Activated T-cell treated with anti-CD3 and anti-CD28 coated beads, Interleukin-2, amount 50 U/mL, for 4 hours (primary cell): ENCODE measurements at regions not wholly inside any gene's neighbourhood (a gene's known extent, or its start where the extent isn't known, plus 50 kb on each side); places are given as distances from the start of the nearest gene placed in this dataset.
"Not testable (repeated sequence)": the region's sequence is repeated elsewhere in the genome, so short reads cannot be mapped to it uniquely, and the experiment has no call there.

ENCODE experiments used
- ATAC-seq, 2 donors: fragments of 200-7000 bp; cut with Tn5 transposase; one replicate each; pipeline ENCODE4 v1.10.0; 2021
- DNase-seq: peaks from one replicate; pipeline ENCODE4 v3.0.0-alpha.2; 2020
- H3K27me3 Mint-ChIP-seq: one replicate; pipeline ENCODE4 v1.8.0; 2021; ENCODE audit warnings: low read depth, mixed read lengths
- H3K36me3 Mint-ChIP-seq: one replicate; pipeline ENCODE4 v1.8.0; 2022; ENCODE audit warnings: mixed read lengths; ENCODE audit not compliant: insufficient read depth
- H3K4me1 Mint-ChIP-seq: one replicate; pipeline ENCODE4 v1.8.0; 2021; ENCODE audit warnings: low read depth, mixed read lengths
- H3K4me3 Mint-ChIP-seq: one replicate; pipeline ENCODE4 v1.8.0; 2021; ENCODE audit warnings: mild to moderate bottlenecking, moderate library complexity, mixed read lengths
- H3K9me3 Mint-ChIP-seq: one replicate; pipeline ENCODE4 v1.8.0; 2021; ENCODE audit warnings: mixed read lengths

DNA sequence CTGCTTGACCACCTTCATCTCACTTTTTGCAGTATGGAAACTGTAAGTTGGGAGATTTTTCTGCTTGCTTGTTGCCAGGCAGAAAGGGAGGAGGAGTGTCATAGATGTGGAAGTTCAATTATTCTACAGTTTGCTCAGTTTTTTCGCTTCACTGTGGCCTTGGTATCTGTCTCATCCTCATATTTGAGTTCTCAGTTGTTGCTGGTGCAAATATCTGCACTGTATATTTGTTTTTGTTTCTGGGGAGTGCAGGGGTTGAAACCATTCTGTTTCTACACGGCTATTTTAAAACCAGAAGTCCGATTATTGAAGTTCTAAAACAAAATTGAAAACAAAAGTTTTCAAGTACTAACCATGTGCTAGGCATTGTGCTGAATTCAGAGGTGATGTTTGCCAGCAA is 153.4 kb downstream of the JRKL start:
- DNase-seq (no peak), ATAC-seq (no peak)
- Mint-ChIP-seq H3K9me3 (no peaks in the 10 kb centered on the region), H3K4me3 (no peak overlapping the region), H3K36me3 (no peaks in the 10 kb centered on the region), H3K27me3 (peaks cover 3% of the 10 kb centered on the region), H3K4me1 (no peaks in the 10 kb centered on the region)

GRCh38 chr11:96545192-96545591 is 155.4 kb downstream of the JRKL start:
- H3K27me3 Mint-ChIP-seq, H3K36me3 Mint-ChIP-seq, H3K4me1 Mint-ChIP-seq, H3K9me3 Mint-ChIP-seq, H3K4me3 Mint-ChIP-seq, DNase-seq, ATAC-seq: not testable (repeated sequence)

DNA sequence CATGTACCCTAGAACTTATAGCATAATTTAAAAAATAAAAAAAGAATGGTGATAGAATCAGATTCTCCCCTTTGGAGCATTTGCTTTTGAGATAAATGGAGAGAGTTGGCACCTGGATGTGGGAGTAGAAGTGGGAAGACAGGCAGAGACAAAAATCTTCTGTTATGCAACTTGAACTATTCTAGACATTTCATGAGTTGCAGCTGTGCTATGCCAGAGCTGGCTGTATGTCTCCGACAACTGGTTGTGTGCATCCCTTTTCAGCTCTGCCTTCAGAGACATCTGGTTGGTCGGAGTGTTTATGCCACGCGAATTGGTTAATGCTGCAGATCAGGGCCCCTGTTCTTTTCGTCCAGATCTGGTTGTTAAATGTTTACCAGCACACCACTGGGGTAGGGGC is 161.3 kb downstream of the JRKL start:
- H3K27me3 Mint-ChIP-seq: no peaks in the 10 kb centered on the region
- ATAC-seq (no peak), DNase-seq (no peak)
- no peak overlapping the region for H3K4me3 Mint-ChIP-seq
- no peaks in the 10 kb centered on the region for H3K4me1 Mint-ChIP-seq
- H3K9me3 Mint-ChIP-seq: no peaks in the 10 kb centered on the region
- H3K36me3 Mint-ChIP-seq: no peaks in the 10 kb centered on the region

DNA sequence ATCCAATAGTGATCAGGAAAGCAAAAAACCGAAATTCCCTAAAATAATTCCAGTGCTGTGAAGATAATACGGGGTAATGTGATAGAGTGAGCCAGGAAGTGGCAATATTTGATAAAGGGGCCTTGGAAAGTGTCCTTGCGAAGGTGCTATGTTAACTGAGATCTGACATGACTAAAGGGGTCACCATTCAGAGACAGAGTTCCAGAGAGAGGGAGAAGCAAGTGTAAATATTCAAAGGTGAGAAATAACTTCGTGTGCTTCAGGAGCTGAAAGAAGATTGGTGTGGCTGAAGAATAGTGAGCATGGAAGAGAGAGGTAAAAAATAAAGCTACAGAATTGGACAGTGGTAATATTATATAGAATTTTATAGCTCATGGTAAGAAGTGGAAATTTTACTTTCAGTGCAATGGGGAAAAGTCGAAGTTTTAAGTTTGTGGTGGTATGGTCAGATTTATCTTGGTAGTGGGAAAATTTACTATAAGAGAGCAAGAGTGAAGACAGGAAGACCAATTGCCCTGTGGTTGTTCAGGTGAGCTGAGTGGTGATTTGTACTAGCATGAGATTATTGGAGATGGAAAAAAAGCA is 164.5 kb downstream of the JRKL start:
- H3K4me3 Mint-ChIP-seq: no peak overlapping the region
- no peaks in the 10 kb centered on the region for H3K9me3 Mint-ChIP-seq
- DNase-seq (no peak), ATAC-seq (no peak)
- H3K4me1 Mint-ChIP-seq: no peaks in the 10 kb centered on the region
- no peaks in the 10 kb centered on the region for H3K27me3 Mint-ChIP-seq
- H3K36me3 Mint-ChIP-seq: no peaks in the 10 kb centered on the region

GRCh38 chr11:96555826-96556225 is 166.0 kb downstream of the JRKL start:
- not testable (repeated sequence) for H3K27me3 Mint-ChIP-seq, DNase-seq, ATAC-seq, H3K36me3 Mint-ChIP-seq, H3K4me3 Mint-ChIP-seq, H3K4me1 Mint-ChIP-seq, H3K9me3 Mint-ChIP-seq

DNA sequence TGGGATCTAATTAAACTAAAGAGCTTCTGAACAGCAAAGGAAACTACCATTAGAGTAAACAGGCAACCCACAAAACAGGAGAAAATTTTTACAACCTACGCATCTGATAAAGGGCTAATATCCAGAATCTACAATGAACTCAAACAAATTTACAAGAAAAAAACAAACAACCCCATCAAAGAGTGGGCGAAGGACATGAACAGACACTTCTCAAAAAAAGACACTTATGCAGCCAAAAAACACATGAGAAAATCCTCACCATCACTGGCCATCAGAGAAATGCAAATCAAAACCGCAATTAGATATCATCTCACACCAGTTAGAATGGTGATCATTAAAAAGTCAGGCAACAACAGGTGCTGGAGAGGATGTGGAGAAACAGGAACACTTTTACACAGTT is 170.9 kb downstream of the JRKL start:
- not testable (repeated sequence) for H3K4me3 Mint-ChIP-seq, H3K4me1 Mint-ChIP-seq, H3K36me3 Mint-ChIP-seq, ATAC-seq, DNase-seq, H3K9me3 Mint-ChIP-seq, H3K27me3 Mint-ChIP-seq

DNA sequence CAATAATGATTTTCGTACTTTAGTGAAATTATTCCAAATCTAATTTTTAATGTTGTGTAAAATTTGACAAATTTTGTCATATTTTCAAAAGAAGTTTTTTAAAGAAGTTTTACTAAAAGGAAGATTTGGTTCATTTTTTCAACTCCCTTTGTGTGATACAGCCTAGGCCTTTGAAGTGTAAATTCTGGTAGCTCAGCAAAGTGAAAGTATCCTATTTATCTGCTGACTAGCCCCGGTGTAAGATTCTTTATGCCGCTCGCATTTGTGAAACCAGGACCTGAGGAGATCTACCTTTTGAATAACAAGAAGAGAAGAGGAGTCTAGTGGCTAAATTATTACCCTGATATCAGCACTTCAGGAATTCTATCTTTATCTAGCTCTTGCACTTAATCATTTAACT is 177.4 kb downstream of the JRKL start:
- Mint-ChIP-seq H3K9me3 (no peaks in the 10 kb centered on the region), H3K36me3 (no peaks in the 10 kb centered on the region), H3K4me1 (no peaks in the 10 kb centered on the region), H3K27me3 (no peaks in the 10 kb centered on the region), H3K4me3 (no peak overlapping the region)
- no peak for ATAC-seq
- no peak for DNase-seq

- Mint-ChIP-seq H3K9me3 (no peaks in the 10 kb centered on the region), H3K36me3 (no peaks in the 10 kb centered on the region), H3K4me1 (no peaks in the 10 kb centered on the region), H3K4me3 (no peak overlapping the region), H3K27me3 (no peaks in the 10 kb centered on the region)
- ATAC-seq: no peak
- no peak for DNase-seq
Observed at GRCh38 chr11:96567667-96568066, 177.9 kb downstream of the JRKL start.

DNA sequence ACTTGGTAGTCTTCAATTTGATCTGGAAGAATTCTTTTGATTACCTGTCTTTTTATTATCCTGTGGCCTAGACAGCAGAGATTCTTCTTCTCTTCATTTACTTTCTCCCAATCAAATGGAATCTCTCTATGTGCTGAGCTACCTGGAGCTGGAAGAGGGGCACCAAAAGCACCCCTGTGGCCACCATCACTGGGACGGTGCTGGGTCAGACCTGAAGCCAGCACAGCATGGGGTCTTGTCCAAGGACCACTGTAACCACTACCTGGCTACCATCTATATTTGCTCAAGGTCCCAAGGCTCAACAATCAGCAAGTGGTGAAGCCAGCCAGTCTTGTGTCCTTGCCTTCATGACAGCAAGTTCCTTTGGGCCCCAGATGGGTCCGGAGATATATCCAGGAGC is 186.6 kb downstream of the JRKL start:
- no peaks in the 10 kb centered on the region for H3K9me3 Mint-ChIP-seq
- ATAC-seq (no peak), DNase-seq (no peak)
- H3K36me3 Mint-ChIP-seq: no peaks in the 10 kb centered on the region
- no peak overlapping the region for H3K4me3 Mint-ChIP-seq
- H3K27me3 Mint-ChIP-seq: no peaks in the 10 kb centered on the region
- H3K4me1 Mint-ChIP-seq: no peaks in the 10 kb centered on the region

- Mint-ChIP-seq H3K27me3 (no peaks in the 10 kb centered on the region), H3K4me1 (no peaks in the 10 kb centered on the region), H3K4me3 (no peak overlapping the region), H3K36me3 (no peaks in the 10 kb centered on the region), H3K9me3 (no peaks in the 10 kb centered on the region)
- no peak for ATAC-seq
- no peak for DNase-seq
Observed at GRCh38 chr11:96578379-96578778, 188.6 kb downstream of the JRKL start.

- ATAC-seq: no peak
- no peak overlapping the region for H3K4me3 Mint-ChIP-seq
- H3K27me3 Mint-ChIP-seq: no peaks in the 10 kb centered on the region
- H3K4me1 Mint-ChIP-seq: no peaks in the 10 kb centered on the region
- no peaks in the 10 kb centered on the region for H3K9me3 Mint-ChIP-seq
- H3K36me3 Mint-ChIP-seq: no peaks in the 10 kb centered on the region
- no peak for DNase-seq
Observed at GRCh38 chr11:96579656-96580055, 189.8 kb downstream of the JRKL start.

DNA sequence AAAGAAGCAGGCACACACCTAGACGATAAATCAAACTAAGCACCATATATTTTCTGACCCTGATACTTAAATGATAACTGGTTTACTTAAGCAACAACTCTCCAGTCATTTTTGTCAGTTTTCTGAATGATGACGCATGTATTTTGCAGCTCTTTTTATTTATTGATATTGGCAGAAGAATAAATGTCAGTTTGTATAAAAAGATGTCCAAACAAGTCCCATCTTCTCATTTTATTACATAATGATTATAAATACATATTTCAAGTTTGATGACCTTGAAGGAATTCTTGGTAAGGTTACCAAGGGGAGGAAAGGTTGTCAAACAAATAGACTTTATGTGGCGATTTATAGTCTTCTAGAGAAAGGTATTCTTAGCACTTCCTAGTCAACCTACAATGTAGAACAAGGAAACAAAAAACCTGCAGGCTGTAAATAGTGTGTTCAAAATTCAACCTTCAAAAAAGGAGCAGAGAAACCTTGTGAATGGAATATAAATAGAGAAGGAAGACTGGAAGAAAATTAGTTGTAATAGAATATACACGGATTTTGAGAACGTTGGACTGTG is 190.7 kb downstream of the JRKL start:
- ATAC-seq (no peak), DNase-seq (no peak)
- no peak overlapping the region for H3K4me3 Mint-ChIP-seq
- no peaks in the 10 kb centered on the region for H3K27me3 Mint-ChIP-seq
- no peaks in the 10 kb centered on the region for H3K36me3 Mint-ChIP-seq
- no peaks in the 10 kb centered on the region for H3K4me1 Mint-ChIP-seq
- H3K9me3 Mint-ChIP-seq: no peaks in the 10 kb centered on the region

- not testable (repeated sequence) for H3K27me3 Mint-ChIP-seq, H3K4me1 Mint-ChIP-seq, DNase-seq, ATAC-seq, H3K4me3 Mint-ChIP-seq, H3K9me3 Mint-ChIP-seq, H3K36me3 Mint-ChIP-seq
Observed at GRCh38 chr11:96585944-96586880, 196.4 kb downstream of the JRKL start.

DNA sequence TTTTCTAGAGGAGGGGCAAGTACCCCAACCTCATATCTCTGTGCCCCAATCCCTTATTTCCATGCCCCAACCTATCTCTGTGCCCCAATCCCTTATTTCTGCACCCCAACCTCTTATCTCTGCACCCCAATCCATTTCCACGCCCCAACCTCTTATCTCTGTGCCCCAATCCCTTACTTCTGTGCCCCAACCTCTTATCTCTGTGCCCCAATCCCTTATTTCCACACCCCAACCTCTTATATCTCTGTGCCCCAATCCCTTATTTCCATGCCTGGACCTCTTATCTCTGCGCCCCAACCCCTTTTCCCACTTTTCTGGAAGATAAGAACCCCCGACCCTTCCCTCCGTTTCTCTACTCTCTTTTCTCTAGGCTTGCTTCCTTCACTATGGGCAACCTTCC is 199.0 kb downstream of the JRKL start:
- DNase-seq, H3K9me3 Mint-ChIP-seq, H3K36me3 Mint-ChIP-seq, H3K4me3 Mint-ChIP-seq, H3K27me3 Mint-ChIP-seq, ATAC-seq, H3K4me1 Mint-ChIP-seq: not testable (repeated sequence)

DNA sequence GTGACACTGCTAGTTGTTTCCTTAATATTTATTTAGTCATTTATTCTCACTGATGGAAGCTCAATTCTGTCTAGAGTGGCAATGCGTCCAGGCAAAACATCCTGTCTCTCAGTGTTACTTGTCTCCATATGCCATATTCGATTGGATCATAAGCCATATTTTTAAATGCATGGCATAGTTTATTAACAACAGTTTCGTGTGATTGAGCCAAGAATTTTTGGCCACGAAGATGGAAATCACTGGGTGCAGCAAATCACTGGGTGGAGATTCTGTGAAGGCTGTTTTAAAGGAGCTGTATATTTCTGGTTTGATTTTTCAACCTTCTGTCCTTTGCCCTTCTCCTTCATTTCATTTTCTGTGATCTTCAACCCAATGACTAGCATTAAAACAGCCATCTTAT is 205.2 kb downstream of the JRKL start:
- Mint-ChIP-seq H3K27me3 (no peaks in the 10 kb centered on the region), H3K36me3 (no peaks in the 10 kb centered on the region), H3K4me1 (no peaks in the 10 kb centered on the region), H3K4me3 (no peak overlapping the region), H3K9me3 (no peaks in the 10 kb centered on the region)
- ATAC-seq (no peak), DNase-seq (no peak)
